Tibial artery (tissue), 4 donors: ENCODE measurements at regions not wholly inside any gene's neighbourhood (a gene's known extent, or its start where the extent isn't known, plus 50 kb on each side); places are given as distances from the start of the nearest gene placed in this dataset.

Experiments used
- DNase-seq, 2 donors: peaks; one replicate each; pipeline ENCODE4 v3.0.0-alpha.2; 2019
- H3K27ac ChIP-seq, 2 donors: fragments of 200-600 bp; sonication (generic) in 1 of 2; 1 replicate in 1 of 2; 2 replicates in 1 of 2; pipeline ENCODE4 v1.5.1; 2018 to 2019; ENCODE audit warnings: mild to moderate bottlenecking in 1 of 2
- H3K27me3 ChIP-seq, 2 donors: fragments of 200-600 bp; sonication (generic) in 1 of 2; one replicate each; pipeline versions ENCODE4 v1.5.1 to v1.6.0; 2016 to 2019
- H3K36me3 ChIP-seq, 3 donors: fragments of 200-600 bp; sonication (generic) in 2 of 3; one replicate each; pipeline ENCODE4 v1.5.1; 2016 to 2019; ENCODE audit warnings: mild to moderate bottlenecking in 2 of 3
- H3K4me1 ChIP-seq, 4 donors: fragments of 200-600 bp; sonication (generic) in 2 of 4; 1 replicate in 3 of 4; 2 replicates in 1 of 4; pipeline ENCODE4 v1.5.1; 2016 to 2019
- H3K4me3 ChIP-seq, 2 donors: fragments of 200-600 bp; sonication (generic) in 1 of 2; 1 replicate in 1 of 2; 2 replicates in 1 of 2; pipeline ENCODE4 v1.5.1; 2018 to 2019; ENCODE audit warnings: mild to moderate bottlenecking in 2 of 2
- H3K9me3 ChIP-seq, 3 donors: fragments of 200-600 bp; sonication (generic) in 1 of 3; one replicate each; pipeline ENCODE4 v1.5.1; 2016 to 2019
- intact Hi-C: fragments of 100-400 bp; cut with DNase I; formaldehyde crosslinking; loops from one replicate; pipeline ENCODE4 v1.15.0; 2023; ENCODE audit warnings: low total_unique reads
- TF ChIP-seq, protein P1 (sequence below), 2 experiments: fragments of 200-600 bp in 1 of 2; fragments of 450-650 bp in 1 of 2; IDR thresholded peaks; one replicate each; pipeline ENCODE4 v1.5.1; 2017 to 2019; ENCODE audit warnings: antibody characterized with exemption in 2 of 2, mild to moderate bottlenecking in 1 of 2, moderate library complexity in 1 of 2

DNA sequence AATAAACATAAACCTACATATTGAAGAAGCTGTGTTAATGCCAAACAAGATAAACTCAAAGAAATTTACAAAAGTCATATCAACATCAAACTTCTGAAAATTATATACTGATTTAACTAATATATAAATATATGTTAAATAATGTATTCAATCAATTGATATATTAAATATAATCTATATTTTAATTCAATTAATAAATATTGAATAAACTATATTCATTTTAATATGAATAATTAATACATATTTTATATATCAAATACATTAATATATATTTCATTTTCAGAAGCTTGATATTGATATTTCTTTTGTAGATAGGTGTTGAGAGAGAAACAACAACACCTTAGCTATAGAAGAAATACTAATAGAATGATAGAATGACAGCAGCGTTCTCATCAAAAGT, 768.1 kb downstream of the MECOM start:
- H3K27me3 ChIP-seq = no peaks in the 10 kb centered on the region
- no peaks in the 10 kb centered on the region for H3K4me1 ChIP-seq
- H3K9me3 ChIP-seq = no peaks in the 10 kb centered on the region
- no peaks in the 10 kb centered on the region for H3K36me3 ChIP-seq
- no peak for DNase-seq
- no peak overlapping the region for H3K27ac ChIP-seq
- TF ChIP-seq, protein P1, sequence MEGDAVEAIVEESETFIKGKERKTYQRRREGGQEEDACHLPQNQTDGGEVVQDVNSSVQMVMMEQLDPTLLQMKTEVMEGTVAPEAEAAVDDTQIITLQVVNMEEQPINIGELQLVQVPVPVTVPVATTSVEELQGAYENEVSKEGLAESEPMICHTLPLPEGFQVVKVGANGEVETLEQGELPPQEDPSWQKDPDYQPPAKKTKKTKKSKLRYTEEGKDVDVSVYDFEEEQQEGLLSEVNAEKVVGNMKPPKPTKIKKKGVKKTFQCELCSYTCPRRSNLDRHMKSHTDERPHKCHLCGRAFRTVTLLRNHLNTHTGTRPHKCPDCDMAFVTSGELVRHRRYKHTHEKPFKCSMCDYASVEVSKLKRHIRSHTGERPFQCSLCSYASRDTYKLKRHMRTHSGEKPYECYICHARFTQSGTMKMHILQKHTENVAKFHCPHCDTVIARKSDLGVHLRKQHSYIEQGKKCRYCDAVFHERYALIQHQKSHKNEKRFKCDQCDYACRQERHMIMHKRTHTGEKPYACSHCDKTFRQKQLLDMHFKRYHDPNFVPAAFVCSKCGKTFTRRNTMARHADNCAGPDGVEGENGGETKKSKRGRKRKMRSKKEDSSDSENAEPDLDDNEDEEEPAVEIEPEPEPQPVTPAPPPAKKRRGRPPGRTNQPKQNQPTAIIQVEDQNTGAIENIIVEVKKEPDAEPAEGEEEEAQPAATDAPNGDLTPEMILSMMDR (IDR thresholded peaks at IDR 0.05) = no peak
- H3K4me3 ChIP-seq = no peak overlapping the region
- intact Hi-C loops = no loop called here

DNA sequence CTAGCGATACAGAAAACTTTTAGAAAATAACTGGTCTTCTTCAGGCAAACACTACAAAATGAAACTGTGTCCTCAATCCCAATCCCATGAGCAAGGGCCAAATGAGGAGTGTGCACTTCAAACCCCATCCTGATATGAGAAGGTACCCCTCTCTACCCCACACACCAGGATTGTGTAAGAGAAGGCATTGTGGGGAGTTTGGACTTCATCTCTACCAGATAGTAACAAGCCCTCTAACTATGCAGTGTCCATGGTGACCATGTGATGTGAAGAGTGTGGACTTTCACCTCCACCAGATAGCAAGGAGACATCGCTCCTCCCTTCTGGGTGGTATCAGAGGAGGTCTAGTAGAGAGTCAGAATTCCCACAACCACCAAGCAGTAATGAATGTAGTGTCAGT, 769.3 kb downstream of the MECOM start:
- DNase-seq = no peak
- Histone ChIP-seq H3K4me3 (no peak overlapping the region), H3K36me3 (no peaks in the 10 kb centered on the region), H3K27me3 (no peaks in the 10 kb centered on the region), H3K9me3 (no peaks in the 10 kb centered on the region), H3K27ac (no peak overlapping the region), H3K4me1 (no peaks in the 10 kb centered on the region)
- intact Hi-C loops = no loop called here
- TF ChIP-seq, protein P1 (IDR thresholded peaks at IDR 0.05) = no peak

DNA sequence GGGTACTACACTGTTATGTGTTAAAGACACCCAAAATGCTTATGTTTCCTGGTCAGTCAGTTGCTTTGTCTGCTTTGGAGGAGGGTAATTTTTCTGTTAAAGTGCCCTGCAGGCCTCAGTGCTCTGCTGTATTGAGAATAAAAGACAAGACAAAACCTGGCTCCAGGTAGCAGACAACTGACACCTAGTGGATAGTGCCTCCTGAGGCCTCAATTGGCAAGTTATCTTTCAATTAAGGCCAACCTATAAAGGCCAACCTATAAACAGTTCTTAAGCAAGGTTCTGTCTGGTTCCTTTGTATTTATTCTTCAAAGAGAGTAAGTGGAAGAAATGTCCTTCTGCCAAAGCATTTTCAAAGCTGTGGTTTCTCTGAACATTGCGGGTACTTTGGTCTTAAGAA, 773.8 kb downstream of the MECOM start:
- no peak overlapping the region for H3K4me3 ChIP-seq
- TF ChIP-seq, protein P1 (IDR thresholded peaks at IDR 0.05) = no peak
- H3K36me3 ChIP-seq = no peaks in the 10 kb centered on the region
- intact Hi-C loops = no loop called here
- DNase-seq = no peak
- H3K27ac ChIP-seq = no peak overlapping the region
- H3K4me1 ChIP-seq = peaks cover 0 to 6% (median 2%) of the 10 kb centered on the region in 4 donors
- no peaks in the 10 kb centered on the region for H3K27me3 ChIP-seq
- no peaks in the 10 kb centered on the region for H3K9me3 ChIP-seq

DNA sequence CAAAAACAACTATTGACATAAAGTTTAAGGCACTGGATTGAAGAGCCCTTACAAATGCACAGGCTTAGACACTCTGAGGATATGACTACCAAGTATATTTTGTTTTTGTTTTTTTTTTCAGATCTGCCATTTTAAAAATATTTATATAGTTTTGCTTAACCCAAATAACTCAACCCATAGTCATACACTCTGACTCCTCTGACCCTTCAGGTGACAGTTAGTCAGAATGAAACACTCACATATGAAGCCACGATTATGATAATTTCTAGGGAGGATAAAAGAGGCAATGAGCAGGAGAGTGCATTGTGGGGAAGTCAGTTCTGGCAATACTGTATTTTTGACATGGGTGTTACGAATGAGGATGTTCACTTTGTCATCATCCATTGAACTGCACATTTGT, 774.7 kb downstream of the MECOM start:
- H3K36me3 ChIP-seq = no peaks in the 10 kb centered on the region
- TF ChIP-seq, protein P1 (IDR thresholded peaks at IDR 0.05) = no peak
- intact Hi-C loops = no loop called here

DNA sequence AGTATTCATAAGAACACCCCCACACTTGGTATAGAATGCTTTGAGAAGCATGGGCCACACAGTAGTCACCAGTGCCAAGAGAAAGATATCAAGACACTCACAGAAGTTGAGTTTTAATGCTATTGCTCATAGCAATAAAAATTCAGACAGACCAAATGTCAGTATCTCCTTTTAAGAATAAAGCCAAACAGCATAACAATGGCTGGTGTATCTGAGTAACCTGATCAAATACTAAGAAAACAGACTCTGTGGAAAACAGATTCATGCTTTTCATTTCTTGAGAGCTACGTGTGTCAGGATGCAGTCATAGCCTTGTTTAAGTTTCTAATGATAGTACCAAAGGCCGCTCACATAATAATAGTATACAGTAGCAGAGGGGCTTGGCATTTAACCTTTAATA, 778.5 kb downstream of the MECOM start:
- no peak overlapping the region for H3K27ac ChIP-seq
- H3K4me1 ChIP-seq = peaks cover 0 to 14% (median 3%) of the 10 kb centered on the region in 4 donors
- DNase-seq = no peak
- no peak overlapping the region for H3K4me3 ChIP-seq
- H3K27me3 ChIP-seq = no peaks in the 10 kb centered on the region
- no peaks in the 10 kb centered on the region for H3K36me3 ChIP-seq
- no peaks in the 10 kb centered on the region for H3K9me3 ChIP-seq
- TF ChIP-seq, protein P1 (IDR thresholded peaks at IDR 0.05) = no peak
- intact Hi-C loops = no loop called here

More for the DNA sequence above, 774.7 kb downstream of the MECOM start:
- Histone ChIP-seq H3K27me3 (no peaks in the 10 kb centered on the region), H3K4me1 (peaks cover 0 to 14% (median 3%) of the 10 kb centered on the region in 4 donors), H3K9me3 (no peaks in the 10 kb centered on the region), H3K27ac (no peak overlapping the region), H3K4me3 (no peak overlapping the region)
- no peak for DNase-seq

DNA sequence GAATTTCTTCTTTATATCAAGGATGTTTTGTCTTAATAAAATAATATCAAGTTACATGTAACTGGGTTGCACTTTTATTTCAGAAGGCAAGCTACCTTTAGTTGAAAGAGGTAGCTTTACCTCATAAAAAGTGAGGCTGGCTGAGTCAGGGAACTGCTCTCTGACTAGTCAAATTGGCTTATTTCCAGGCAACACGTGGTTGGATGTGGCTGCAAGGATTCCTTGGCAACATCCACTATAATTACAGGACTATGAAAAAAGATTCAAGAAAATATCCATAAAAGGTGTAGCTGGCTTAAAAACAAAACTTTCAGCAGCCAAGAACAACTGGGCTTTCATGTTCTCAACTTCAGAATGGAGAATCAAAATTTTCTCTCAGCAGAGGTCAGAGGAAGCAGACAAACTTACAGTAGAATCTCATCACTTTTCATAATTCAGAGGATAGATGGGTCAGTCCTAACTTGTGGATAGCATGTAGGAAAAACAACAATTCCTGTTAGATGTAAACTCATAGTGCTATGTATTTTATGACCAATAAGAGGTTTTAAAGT, 779.1 kb downstream of the MECOM start:
- peak in 1 of 2 donors; percentile 29 for DNase-seq
- H3K4me3 ChIP-seq = no peak overlapping the region
- no peaks in the 10 kb centered on the region for H3K9me3 ChIP-seq
- H3K36me3 ChIP-seq = no peaks in the 10 kb centered on the region
- peaks cover 0 to 14% (median 3%) of the 10 kb centered on the region in 4 donors for H3K4me1 ChIP-seq
- H3K27ac ChIP-seq = no peak overlapping the region
- intact Hi-C loops = no loop called here
- TF ChIP-seq, protein P1 (IDR thresholded peaks at IDR 0.05) = no peak
- no peaks in the 10 kb centered on the region for H3K27me3 ChIP-seq
